Brain pericyte (primary cell): ENCODE measurements at regions not wholly inside any gene's neighbourhood (a gene's known extent, or its start where the extent isn't known, plus 50 kb on each side); places are given as distances from the start of the nearest gene placed in this dataset.
"Not testable (repeated sequence)": the region's sequence is repeated elsewhere in the genome, so short reads cannot be mapped to it uniquely, and the experiment has no call there.

Experiments used
- DNase-seq: peaks from one replicate; pipeline ENCODE4 v3.0.0-alpha.2; 2012; ENCODE audit warnings: low read depth, low spot score

DNA sequence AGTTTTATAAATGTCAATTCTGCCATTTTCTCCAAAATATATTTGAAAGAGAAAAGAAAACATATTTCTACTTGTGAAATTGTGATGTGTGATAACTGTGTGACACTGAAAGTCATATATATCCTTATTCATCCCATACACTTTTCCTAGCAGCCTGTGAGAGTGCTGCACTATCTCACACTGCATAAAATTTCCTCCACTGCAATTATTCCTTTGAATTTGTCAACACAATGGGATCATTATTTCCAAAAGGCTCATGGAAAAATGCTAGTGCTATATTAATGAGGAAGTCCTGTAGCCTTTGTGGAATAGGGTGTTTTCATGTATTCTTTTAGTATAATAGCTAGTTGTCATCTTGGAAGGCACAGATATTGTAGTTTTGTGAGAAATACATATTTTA lies 504.1 kb downstream of the RPL10L start:
- DNase-seq = no peak

DNA sequence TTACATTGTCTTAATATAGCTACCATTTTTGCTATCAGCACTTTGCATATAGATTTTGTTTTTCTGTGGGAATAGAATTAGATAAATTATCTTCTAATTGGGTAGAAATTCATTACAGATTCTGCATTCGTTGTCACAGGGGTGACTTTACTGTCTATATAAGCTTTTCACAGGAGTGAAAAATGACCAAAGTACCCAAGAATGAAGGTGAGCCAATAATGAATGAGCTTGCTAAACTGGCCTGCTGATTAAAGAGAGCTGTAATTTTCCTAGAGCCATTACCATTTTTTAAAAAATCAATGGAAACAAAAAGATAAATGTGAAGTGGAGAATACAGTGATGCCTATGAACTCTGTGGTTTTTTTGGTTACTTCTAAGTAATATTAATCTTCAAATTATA lies 504.6 kb downstream of the RPL10L start:
- DNase-seq = no peak

- no peak for DNase-seq
Observed at GRCh38 chr14:46140445-46140844, 511.1 kb downstream of the RPL10L start.

GRCh38 chr14:46139649-46140048 lies 511.9 kb downstream of the RPL10L start:
- DNase-seq = no peak

GRCh38 chr14:46137786-46138185 lies 513.8 kb downstream of the RPL10L start:
- DNase-seq = no peak

GRCh38 chr14:46136456-46136855 lies 515.1 kb downstream of the RPL10L start:
- DNase-seq = peak; percentile 53

DNA sequence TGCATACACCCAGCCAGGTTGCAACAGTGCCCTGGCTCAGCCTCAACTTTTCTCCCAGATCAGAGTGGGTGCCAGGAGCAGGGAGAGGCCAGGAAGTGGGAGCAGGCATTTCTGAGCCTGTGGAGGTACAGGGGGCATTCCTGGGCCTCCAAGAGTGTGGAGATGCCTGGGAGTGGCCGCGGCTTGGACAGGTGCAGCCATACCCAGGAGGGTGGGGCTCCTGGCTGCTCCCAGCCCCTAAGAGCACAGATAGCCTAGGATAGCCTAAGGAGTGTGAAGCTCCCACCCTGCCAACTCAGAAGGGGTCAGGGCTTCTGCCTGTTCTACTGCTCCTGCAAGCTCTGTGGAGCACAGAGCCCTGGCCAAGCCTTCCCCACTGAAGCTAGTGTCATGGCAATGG lies 543.4 kb downstream of the RPL10L start:
- no peak for DNase-seq

GRCh38 chr14:46100901-46101300 lies 550.7 kb downstream of the RPL10L start:
- not testable (repeated sequence) for DNase-seq

- DNase-seq = no peak
Observed at GRCh38 chr14:46091819-46092218, 559.8 kb downstream of the RPL10L start.

DNA sequence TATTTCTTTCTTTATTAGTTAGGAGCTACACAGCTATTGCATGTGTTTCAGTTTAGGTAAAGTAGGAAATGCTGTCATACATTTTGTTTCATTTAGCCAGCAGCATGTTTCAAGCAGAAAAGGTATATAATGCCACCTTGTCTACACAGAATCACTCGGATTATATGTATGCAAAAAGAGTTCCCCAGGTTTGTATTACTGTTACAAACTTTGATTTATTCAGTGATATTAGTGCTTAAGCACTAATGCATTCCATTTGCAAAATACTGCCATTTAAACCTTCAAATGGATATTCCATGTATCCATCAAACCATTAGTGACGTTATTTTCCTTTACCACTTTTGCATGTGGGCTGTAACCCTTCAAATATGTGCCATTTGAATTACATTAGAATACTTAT lies 564.0 kb downstream of the RPL10L start:
- no peak for DNase-seq

- no peak for DNase-seq
Observed at GRCh38 chr14:46074061-46074460, 577.5 kb downstream of the RPL10L start.

DNA sequence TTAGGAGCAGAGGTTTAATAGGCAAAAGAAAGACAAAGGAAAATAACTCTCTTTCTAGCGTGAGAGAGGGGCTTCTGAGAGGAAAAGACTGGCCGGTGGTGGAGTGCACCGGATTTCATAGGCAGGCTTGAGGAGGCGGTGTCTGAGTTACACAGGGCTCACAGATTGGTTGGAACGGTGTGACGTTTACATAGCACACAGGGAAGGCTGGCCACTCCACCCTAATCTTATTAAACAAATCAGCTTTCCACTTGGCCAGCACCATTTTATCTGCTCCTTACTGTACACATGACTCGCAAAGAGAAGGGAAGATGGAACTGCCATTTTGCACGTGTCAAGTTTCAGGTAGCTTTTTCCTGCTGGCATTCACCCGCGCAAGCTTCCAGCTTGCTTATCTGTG lies 587.7 kb downstream of the RPL10L start:
- no peak for DNase-seq

DNA sequence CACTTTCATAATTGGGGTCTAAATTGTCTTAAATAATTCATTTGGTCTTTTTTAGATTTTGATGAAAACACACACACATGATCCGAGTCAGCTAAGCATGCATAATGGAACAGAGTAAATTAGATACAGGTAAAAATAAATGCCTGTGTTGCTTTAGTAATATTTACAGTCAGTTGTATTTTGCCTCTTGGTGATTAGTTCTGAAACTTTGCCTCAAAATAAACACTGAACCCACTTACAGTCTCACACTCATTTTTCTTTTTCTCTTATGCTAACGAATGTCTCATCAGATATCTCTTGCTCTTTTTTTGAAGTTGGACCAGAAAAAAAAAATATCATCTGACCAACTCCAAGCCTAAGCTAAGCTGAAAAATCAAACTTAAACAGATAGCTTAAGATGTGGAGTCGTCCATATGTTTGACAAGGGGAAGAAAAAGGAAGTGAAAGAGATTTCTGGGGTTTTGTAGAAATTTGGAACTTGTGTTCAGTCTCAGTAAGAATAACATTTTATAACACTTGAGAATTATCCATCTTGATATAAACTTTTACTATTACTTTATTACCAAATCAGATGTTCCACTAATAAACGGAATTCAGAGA lies 592.5 kb downstream of the RPL10L start:
- DNase-seq = no peak

DNA sequence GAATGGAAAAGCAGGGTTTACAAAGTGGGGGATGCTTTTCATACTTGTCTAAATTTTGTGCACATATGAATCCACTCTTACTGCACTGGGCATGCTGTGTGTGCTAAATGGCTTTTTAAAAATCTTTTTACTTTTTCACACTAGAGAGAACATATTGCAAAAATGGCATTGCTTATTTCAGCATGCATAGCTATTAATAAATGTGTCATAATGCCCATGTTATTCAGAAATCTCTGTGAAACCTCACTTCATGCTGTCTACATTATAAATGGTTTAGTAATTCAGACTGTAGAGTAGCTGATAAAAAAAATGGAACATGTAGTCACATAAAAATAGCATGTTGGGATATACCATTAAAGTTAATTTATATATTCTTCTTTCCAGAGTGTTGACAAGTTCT lies 593.8 kb downstream of the RPL10L start:
- no peak for DNase-seq

DNA sequence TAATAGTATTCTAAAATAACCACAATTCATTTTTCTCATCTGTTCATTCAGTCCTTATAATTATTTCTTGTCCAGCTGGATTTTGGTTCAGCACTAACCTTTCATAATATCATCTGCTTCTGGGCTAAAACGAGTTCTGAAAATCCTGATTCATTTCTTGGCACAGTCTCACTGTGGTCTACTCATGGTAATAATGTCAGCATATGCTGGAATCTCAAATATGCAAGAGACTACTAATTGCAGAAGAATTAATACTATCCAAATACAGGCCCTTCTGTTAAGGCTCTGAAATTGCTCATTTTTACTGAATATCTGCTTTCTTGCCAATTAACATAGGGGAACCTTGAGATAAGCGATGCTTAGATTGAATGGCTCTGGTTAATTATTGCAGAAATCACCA lies 597.1 kb downstream of the RPL10L start:
- DNase-seq = no peak

- DNase-seq = no peak
Observed at GRCh38 chr14:46053221-46053620, 598.4 kb downstream of the RPL10L start.

GRCh38 chr14:46051796-46052195 lies 599.8 kb downstream of the RPL10L start:
- no peak for DNase-seq

- no peak for DNase-seq
Observed at GRCh38 chr14:46048127-46048526, 603.5 kb downstream of the RPL10L start.

- DNase-seq = no peak
Observed at GRCh38 chr14:46036099-46036498, 615.5 kb downstream of the RPL10L start.

DNA sequence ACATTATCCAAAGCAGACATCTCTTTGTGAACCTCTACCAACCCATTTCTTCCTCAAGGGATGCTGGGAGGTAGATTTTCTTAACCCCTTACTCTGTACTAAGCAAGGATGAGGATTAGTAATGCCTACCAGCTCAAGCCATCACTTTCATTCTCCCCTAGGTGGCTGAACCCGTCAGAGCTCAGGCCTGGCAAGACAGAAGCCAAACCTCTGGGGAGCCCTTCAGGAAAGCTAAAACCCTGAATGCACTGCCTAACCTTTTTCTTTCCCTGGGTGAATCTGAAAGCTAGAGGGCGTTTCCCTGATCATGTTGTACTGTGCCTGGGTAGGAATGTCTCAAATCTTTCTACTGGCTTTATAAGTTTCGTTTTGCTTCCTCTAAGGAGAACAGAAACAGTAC lies 617.3 kb downstream of the RPL10L start:
- no peak for DNase-seq

GRCh38 chr14:46018846-46019420 lies 632.6 kb downstream of the RPL10L start:
- no peak for DNase-seq

DNA sequence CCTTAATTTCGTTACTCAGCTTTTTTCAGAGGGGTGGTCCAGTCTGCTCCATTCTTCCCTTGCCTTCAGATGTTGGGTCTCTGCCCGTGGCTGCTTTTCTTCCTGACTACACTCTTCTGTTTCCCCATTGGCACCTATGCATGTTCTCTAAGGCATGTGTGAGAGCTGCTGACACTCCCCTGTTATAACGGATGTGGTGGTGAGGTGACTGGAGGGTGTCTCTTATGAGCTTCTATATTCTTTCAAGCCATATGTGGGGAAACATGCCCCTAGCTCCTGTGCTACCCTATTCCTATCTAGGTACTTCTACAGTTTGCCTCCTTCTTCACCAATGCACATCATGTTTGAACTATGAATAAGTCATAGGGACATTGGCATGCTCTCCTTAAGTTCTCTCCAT lies 643.2 kb downstream of the RPL10L start:
- no peak for DNase-seq

- DNase-seq = no peak
Observed at GRCh38 chr14:45998554-45998953, 653.0 kb downstream of the RPL10L start.

DNA sequence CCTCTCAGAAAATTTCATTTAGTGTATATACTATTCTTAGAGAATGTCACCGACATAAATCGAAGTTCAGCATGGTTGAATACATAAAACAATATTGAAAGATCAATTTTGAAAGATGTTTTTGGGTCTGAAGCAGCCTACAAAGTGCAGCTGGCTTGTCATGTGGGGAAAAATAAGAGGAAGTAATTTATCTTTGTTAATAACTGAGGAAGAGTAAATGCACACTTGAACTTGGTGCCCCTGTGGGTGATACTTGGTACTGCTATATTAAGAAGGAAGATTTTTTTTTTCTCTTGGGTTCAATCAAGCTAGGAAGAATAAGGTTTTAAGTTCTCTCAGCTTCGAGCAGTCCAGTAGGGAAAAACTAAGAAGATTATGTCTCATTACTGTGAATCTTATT lies 661.3 kb downstream of the RPL10L start:
- no peak for DNase-seq
